GM23248 (cell line): ENCODE measurements at regions not wholly inside any gene's neighbourhood (a gene's known extent, or its start where the extent isn't known, plus 50 kb on each side); places are given as distances from the start of the nearest gene placed in this dataset.

Source experiments
- DNase-seq: peaks from one replicate; pipeline ENCODE4 v3.0.0-alpha.2; 2015
- H2AFZ ChIP-seq: fragments of 200-600 bp; sonication (generic); 2 replicates; pipeline ENCODE4 v1.6.1; 2016; ENCODE audit warnings: antibody characterized with exemption
- H3F3A ChIP-seq: fragments of 200-600 bp; sonication (generic); 2 replicates; pipeline ENCODE4 v1.6.1; 2016; ENCODE audit warnings: mild to moderate bottlenecking, antibody characterized with exemption, mixed run types; ENCODE audit not compliant: insufficient read depth
- H3K27ac ChIP-seq: fragments of 200-600 bp; sonication (generic); 2 replicates; pipeline ENCODE4 v1.5.1; 2016; ENCODE audit warnings: mild to moderate bottlenecking
- H3K27me3 ChIP-seq: fragments of 200-600 bp; sonication (generic); replicated peaks from 2 replicates; pipeline ENCODE4 v1.6.1; 2016; ENCODE audit warnings: mild to moderate bottlenecking; ENCODE audit not compliant: insufficient read depth
- H3K36me3 ChIP-seq: fragments of 200-600 bp; sonication (generic); 2 replicates; pipeline ENCODE4 v1.6.1; 2016; ENCODE audit warnings: low read depth, mild to moderate bottlenecking
- H3K4me1 ChIP-seq: fragments of 200-600 bp; sonication (generic); 2 replicates; pipeline ENCODE4 v1.6.1; 2016; ENCODE audit warnings: mild to moderate bottlenecking; ENCODE audit not compliant: insufficient read depth
- H3K4me2 ChIP-seq: fragments of 200-600 bp; sonication (generic); one replicate; pipeline ENCODE4 v1.6.1; 2016; ENCODE audit warnings: mild to moderate bottlenecking; ENCODE audit not compliant: unreplicated experiment
- H3K4me3 ChIP-seq: fragments of 200-600 bp; sonication (generic); 2 replicates; pipeline ENCODE4 v1.5.1; 2016; ENCODE audit warnings: mild to moderate bottlenecking
- H3K79me2 ChIP-seq: fragments of 200-600 bp; sonication (generic); 2 replicates; pipeline ENCODE4 v1.6.1; 2016; ENCODE audit warnings: mild to moderate bottlenecking; ENCODE audit not compliant: insufficient read depth
- H3K9ac ChIP-seq: fragments of 200-600 bp; sonication (generic); 2 replicates; pipeline ENCODE4 v1.6.1; 2016; ENCODE audit warnings: mild to moderate bottlenecking
- H3K9me2 ChIP-seq: fragments of 200-600 bp; sonication (generic); 2 replicates; pipeline ENCODE4 v1.6.1; 2016; ENCODE audit warnings: mixed run types, mild to moderate bottlenecking, moderate library complexity; ENCODE audit not compliant: insufficient read depth
- H3K9me3 ChIP-seq: fragments of 200-600 bp; sonication (generic); one replicate; pipeline ENCODE4 v1.6.1; 2017; ENCODE audit warnings: low read depth
- H4K20me1 ChIP-seq: fragments of 200-600 bp; sonication (generic); 2 replicates; pipeline ENCODE4 v1.6.0; 2016; ENCODE audit not compliant: insufficient read depth
- EZH2 ChIP-seq: fragments of 200-600 bp; sonication (generic); IDR thresholded peaks from 2 replicates; pipeline ENCODE4 v1.6.1; 2018; ENCODE audit warnings: antibody characterized with exemption, mild to moderate bottlenecking; ENCODE audit not compliant: insufficient read depth, poor library complexity, severe bottlenecking
- EZH2phosphoT487 ChIP-seq: fragments of 200-600 bp; sonication (generic); IDR thresholded peaks from 2 replicates; pipeline ENCODE4 v1.6.1; 2018; ENCODE audit warnings: antibody characterized with exemption, moderate library complexity, mild to moderate bottlenecking, low read depth; ENCODE audit not compliant: insufficient read depth
- WGBS, 2 experiments: methylation state at CpG; one replicate each; pipeline ENCODE4 v1.1.6; 2015 to 2017; ENCODE audit warnings: low lambda C conversion rate in 2 of 2, low coverage in 1 of 2; ENCODE audit errors: missing lambda C conversion rate in 2 of 2; 5-methylcytosine and 5-hydroxymethylcytosine counted together
- in situ Hi-C: fragments of 300-500 bp; cut with MboI; formaldehyde crosslinking; loops from 2 replicates; pipeline ENCODE4 v1.15.0; 2020

GRCh38 chr1:229121845-229122436, 149.0 kb upstream of the RAB4A start:
- no peak overlapping the region for H3K4me2 ChIP-seq
- 0 out of 2 replicates have a peak, but pooled peaks cover 10% of the 10 kb centered on the region for H3K4me1 ChIP-seq
- no peaks in the 10 kb centered on the region for H3F3A ChIP-seq
- in situ Hi-C loops: no loop called here
- no peaks in the 10 kb centered on the region for H3K9me3 ChIP-seq
- WGBS, 2 experiments: 43 to 54% methylated on average over 11 of the region's 11 CpGs
- H3K36me3 ChIP-seq: no peaks in the 10 kb centered on the region
- H3K79me2 ChIP-seq: no peaks in the 10 kb centered on the region
- no peak overlapping the region for H3K27ac ChIP-seq
- H2AFZ ChIP-seq: no peak overlapping the region
- no peak overlapping the region for H3K9ac ChIP-seq
- no peaks in the 10 kb centered on the region; the same call in 1 of the 2 replicates for H3K27me3 ChIP-seq
- H3K9me2 ChIP-seq: no peaks in the 10 kb centered on the region
- H3K4me3 ChIP-seq: no peak overlapping the region
- DNase-seq: no peak
- no peaks in the 10 kb centered on the region for H4K20me1 ChIP-seq
- TF ChIP-seq EZH2phosphoT487 (no peak), EZH2 (no peak)

GRCh38 chr1:229122606-229123005, 148.3 kb upstream of the RAB4A start:
- no peaks in the 10 kb centered on the region for H3K9me3 ChIP-seq
- DNase-seq: no peak
- H3K27me3 ChIP-seq: no peaks in the 10 kb centered on the region; the same call in 1 of the 2 replicates
- 56 to 80% methylated on average over 6 of the region's 6 CpGs for WGBS, 2 experiments
- H3K9ac ChIP-seq: no peak overlapping the region
- H3K27ac ChIP-seq: no peak overlapping the region
- no peaks in the 10 kb centered on the region for H4K20me1 ChIP-seq
- no peak overlapping the region for H2AFZ ChIP-seq
- no peak overlapping the region for H3K4me3 ChIP-seq
- H3K9me2 ChIP-seq: no peaks in the 10 kb centered on the region
- H3F3A ChIP-seq: no peaks in the 10 kb centered on the region
- 0 out of 2 replicates have a peak, but pooled peaks cover 7% of the 10 kb centered on the region for H3K4me1 ChIP-seq
- in situ Hi-C loops: no loop called here
- H3K79me2 ChIP-seq: no peaks in the 10 kb centered on the region
- no peak overlapping the region for H3K4me2 ChIP-seq
- H3K36me3 ChIP-seq: no peaks in the 10 kb centered on the region
- no peak for TF ChIP-seq EZH2
- no peak for TF ChIP-seq EZH2phosphoT487

- WGBS, 2 experiments: 27 to 38% methylated on average over 1 of the region's 1 CpG
- H4K20me1 ChIP-seq: no peaks in the 10 kb centered on the region
- H3K4me2 ChIP-seq: no peak overlapping the region
- no peak for TF ChIP-seq EZH2
- TF ChIP-seq EZH2phosphoT487: no peak
- H3F3A ChIP-seq: no peaks in the 10 kb centered on the region
- no peak overlapping the region for H3K4me3 ChIP-seq
- H3K9me3 ChIP-seq: no peaks in the 10 kb centered on the region
- no peaks in the 10 kb centered on the region for H3K36me3 ChIP-seq
- no peaks in the 10 kb centered on the region for H3K9me2 ChIP-seq
- H2AFZ ChIP-seq: no peak overlapping the region
- no peaks in the 10 kb centered on the region; the same call in 1 of the 2 replicates for H3K27me3 ChIP-seq
- in situ Hi-C loops: no loop called here
- H3K79me2 ChIP-seq: no peaks in the 10 kb centered on the region
- no peak overlapping the region for H3K9ac ChIP-seq
- no peak for DNase-seq
- no peaks in the 10 kb centered on the region for H3K4me1 ChIP-seq
- H3K27ac ChIP-seq: no peak overlapping the region
Observed at GRCh38 chr1:229124116-229124515, 146.8 kb upstream of the RAB4A start.

GRCh38 chr1:229124520-229125124, 146.3 kb upstream of the RAB4A start:
- 60 to 66% methylated on average over 11 of the region's 11 CpGs for WGBS, 2 experiments
- TF ChIP-seq EZH2 (no peak), EZH2phosphoT487 (no peak)
- no peaks in the 10 kb centered on the region for H3K79me2 ChIP-seq
- H3K9me3 ChIP-seq: no peaks in the 10 kb centered on the region
- H3K4me3 ChIP-seq: no peak overlapping the region
- H3K9me2 ChIP-seq: no peaks in the 10 kb centered on the region
- H3K4me1 ChIP-seq: no peaks in the 10 kb centered on the region
- H3F3A ChIP-seq: no peaks in the 10 kb centered on the region
- no peaks in the 10 kb centered on the region for H4K20me1 ChIP-seq
- H3K27ac ChIP-seq: no peak overlapping the region
- no peak for DNase-seq
- in situ Hi-C loops: no loop called here
- H2AFZ ChIP-seq: no peak overlapping the region
- H3K27me3 ChIP-seq: no peaks in the 10 kb centered on the region; the same call in 1 of the 2 replicates
- no peaks in the 10 kb centered on the region for H3K36me3 ChIP-seq
- no peak overlapping the region for H3K9ac ChIP-seq
- H3K4me2 ChIP-seq: no peak overlapping the region
